Cardiac muscle cell (in vitro differentiated cells and primary cell): ENCODE measurements at regions not wholly inside any gene's neighbourhood (a gene's known extent, or its start where the extent isn't known, plus 50 kb on each side); places are given as distances from the start of the nearest gene placed in this dataset.

Source experiments
- DNase-seq, 2 donors: peaks; one replicate each; pipeline versions ENCODE4 v3.0.0 to v3.0.0-alpha.2; 2010 to 2017; ENCODE audit warnings: low read depth in 1 of 2, low spot score in 1 of 2
- H3K27ac ChIP-seq: fragments of 200-600 bp; sonication (generic); 2 replicates; pipeline ENCODE4 v1.5.1; 2016
- H3K27me3 ChIP-seq: fragments of 200-600 bp; sonication (generic); 2 replicates; pipeline ENCODE4 v1.6.0; 2016; ENCODE audit warnings: control low read depth
- H3K36me3 ChIP-seq: fragments of 200-600 bp; sonication (generic); 2 replicates; pipeline ENCODE4 v1.5.1; 2016; ENCODE audit warnings: control low read depth
- H3K4me1 ChIP-seq: fragments of 200-600 bp; sonication (generic); 2 replicates; pipeline ENCODE4 v1.8.1; 2017; ENCODE audit warnings: low read depth, mild to moderate bottlenecking, mixed run types
- H3K4me3 ChIP-seq: fragments of 200-600 bp; sonication (generic); 2 replicates; pipeline ENCODE4 v1.5.1; 2016; ENCODE audit warnings: mild to moderate bottlenecking
- H3K9me3 ChIP-seq: fragments of 200-600 bp; sonication (generic); 2 replicates; pipeline ENCODE4 v1.5.1; 2017; ENCODE audit warnings: low read depth, mild to moderate bottlenecking, control low read depth
- CTCF ChIP-seq: IDR thresholded peaks from 2 replicates; pipeline ENCODE4 v1.5.1; 2012; ENCODE audit warnings: low read depth, mild to moderate bottlenecking, low read length

- Histone ChIP-seq H3K27me3 (no peaks in the 10 kb centered on the region), H3K4me3 (no peak overlapping the region), H3K4me1 (no peaks in the 10 kb centered on the region), H3K36me3 (no peaks in the 10 kb centered on the region), H3K9me3 (no peaks in the 10 kb centered on the region), H3K27ac (no peak overlapping the region)
- DNase-seq, result no peak
- TF ChIP-seq CTCF, result no peak
These were observed 274.9 kb upstream of the RTL1 start for GRCh38 chr14:101178184-101179072.

GRCh38 chr14:101179691-101180211 lies 276.2 kb upstream of the RTL1 start:
- H3K27me3 ChIP-seq, result no peaks in the 10 kb centered on the region
- no peak overlapping the region for H3K27ac ChIP-seq
- H3K9me3 ChIP-seq, result no peaks in the 10 kb centered on the region
- TF ChIP-seq CTCF, result no peak
- H3K4me1 ChIP-seq, result no peaks in the 10 kb centered on the region
- H3K4me3 ChIP-seq, result no peak overlapping the region
- no peaks in the 10 kb centered on the region for H3K36me3 ChIP-seq
- DNase-seq, result no peak

- no peak for DNase-seq
- Histone ChIP-seq H3K9me3 (no peaks in the 10 kb centered on the region), H3K36me3 (no peaks in the 10 kb centered on the region), H3K27me3 (no peaks in the 10 kb centered on the region), H3K4me3 (no peak overlapping the region), H3K4me1 (no peaks in the 10 kb centered on the region), H3K27ac (no peak overlapping the region)
- TF ChIP-seq CTCF, result no peak
These were observed 278.2 kb upstream of the RTL1 start for GRCh38 chr14:101181446-101182313.

GRCh38 chr14:101182476-101182875 lies 279.0 kb upstream of the RTL1 start:
- Histone ChIP-seq H3K27me3 (no peaks in the 10 kb centered on the region), H3K27ac (no peak overlapping the region), H3K4me3 (no peak overlapping the region), H3K4me1 (no peaks in the 10 kb centered on the region), H3K9me3 (no peaks in the 10 kb centered on the region), H3K36me3 (no peaks in the 10 kb centered on the region)
- no peak for TF ChIP-seq CTCF
- no peak for DNase-seq

GRCh38 chr14:101183376-101184103 lies 280.0 kb upstream of the RTL1 start:
- H3K4me3 ChIP-seq, result no peak overlapping the region
- TF ChIP-seq CTCF, result peak; percentile 58
- peak; percentile 12 to 78 for DNase-seq
- H3K27me3 ChIP-seq, result no peaks in the 10 kb centered on the region
- no peaks in the 10 kb centered on the region for H3K4me1 ChIP-seq
- H3K36me3 ChIP-seq, result no peaks in the 10 kb centered on the region
- no peaks in the 10 kb centered on the region for H3K9me3 ChIP-seq
- no peak overlapping the region for H3K27ac ChIP-seq
